ENCODE measurements at regions not wholly inside any gene's neighbourhood (a gene's known extent, or its start where the extent isn't known, plus 50 kb on each side); places are given as distances from the start of the nearest gene placed in this dataset.
"Not testable (repeated sequence)": the region's sequence is repeated elsewhere in the genome, so short reads cannot be mapped to it uniquely, and the experiment has no call there.

GRCh38 chr3:154625756-154626155 lies 195.8 kb upstream of the GPR149 start:
- Histone ChIP-seq H3K4me1 (ENCODE audit: control insufficient read depth in 2 of 2, insufficient read depth in 2 of 2, low read length in 2 of 2) (no peaks in the 10 kb centered on the region), H4K20me1 (ENCODE audit: control insufficient read depth, insufficient read depth, low read length, poor library complexity, severe bottlenecking) (no peaks in the 10 kb centered on the region), H3K36me3 (replicated peaks in 1 of 2; ENCODE audit: control extremely low read depth in 1 of 2, control insufficient read depth in 1 of 2, extremely low read depth in 1 of 2, insufficient read depth in 2 of 2, low read length in 1 of 2) (no peaks in the 10 kb centered on the region), H3K4me3 (ENCODE audit: control extremely low read depth in 1 of 5, extremely low read depth in 1 of 5, insufficient read depth in 1 of 5, low read depth in 2 of 5, low read length in 4 of 5) (no peak overlapping the region), H3K27ac (ENCODE audit: low read length in 2 of 2) (no peak overlapping the region), H3K79me2 (ENCODE audit: control insufficient read depth, insufficient read depth, low read length) (no peaks in the 10 kb centered on the region), H3K27me3 (replicated peaks in 1 of 4; ENCODE audit: control extremely low read depth in 1 of 4, control insufficient read depth in 3 of 4, insufficient read depth in 4 of 4, low read length in 3 of 4) (no peaks in the 10 kb centered on the region), H3K9ac (ENCODE audit: low read length) (no peak overlapping the region), H3K9me3 (ENCODE audit: control extremely low read depth in 1 of 3, control insufficient read depth in 2 of 3, insufficient read depth in 1 of 3, low read length in 2 of 3) (no peaks in the 10 kb centered on the region), H3K4me2 (replicated peaks; ENCODE audit: low read depth, low read length, poor library complexity, severe bottlenecking) (no peak overlapping the region), H2AFZ (ENCODE audit: insufficient read depth, low read depth, low read length, poor library complexity, severe bottlenecking) (no peak overlapping the region)
- Mint-ChIP-seq H3K4me1 (no peaks in the 10 kb centered on the region), H3K27ac (no peak overlapping the region), H3K27me3 (no peaks in the 10 kb centered on the region), H3K9me3 (ENCODE audit: insufficient read depth) (no peaks in the 10 kb centered on the region), H3K4me3 (no peak overlapping the region)
- POLR2A ChIA-PET = no interaction called here
- intact Hi-C loops (cut with micrococcal nuclease) = no loop called here
- CTCF ChIA-PET = no interaction called here
- no peak for ATAC-seq (ENCODE audit: low read depth)
- no peak for TF ChIP-seq EZH2 (IDR thresholded peaks at IDR 0.05; ENCODE audit: borderline replicate concordance, insufficient read depth, low read depth, low read length, poor library complexity, severe bottlenecking)
- TF ChIP-seq, protein P1, sequence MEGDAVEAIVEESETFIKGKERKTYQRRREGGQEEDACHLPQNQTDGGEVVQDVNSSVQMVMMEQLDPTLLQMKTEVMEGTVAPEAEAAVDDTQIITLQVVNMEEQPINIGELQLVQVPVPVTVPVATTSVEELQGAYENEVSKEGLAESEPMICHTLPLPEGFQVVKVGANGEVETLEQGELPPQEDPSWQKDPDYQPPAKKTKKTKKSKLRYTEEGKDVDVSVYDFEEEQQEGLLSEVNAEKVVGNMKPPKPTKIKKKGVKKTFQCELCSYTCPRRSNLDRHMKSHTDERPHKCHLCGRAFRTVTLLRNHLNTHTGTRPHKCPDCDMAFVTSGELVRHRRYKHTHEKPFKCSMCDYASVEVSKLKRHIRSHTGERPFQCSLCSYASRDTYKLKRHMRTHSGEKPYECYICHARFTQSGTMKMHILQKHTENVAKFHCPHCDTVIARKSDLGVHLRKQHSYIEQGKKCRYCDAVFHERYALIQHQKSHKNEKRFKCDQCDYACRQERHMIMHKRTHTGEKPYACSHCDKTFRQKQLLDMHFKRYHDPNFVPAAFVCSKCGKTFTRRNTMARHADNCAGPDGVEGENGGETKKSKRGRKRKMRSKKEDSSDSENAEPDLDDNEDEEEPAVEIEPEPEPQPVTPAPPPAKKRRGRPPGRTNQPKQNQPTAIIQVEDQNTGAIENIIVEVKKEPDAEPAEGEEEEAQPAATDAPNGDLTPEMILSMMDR (IDR thresholded peaks at IDR 0.05) = no peak
- WGBS (ENCODE audit: insufficient coverage) = 94% methylated on average over 2 of the region's 3 CpGs
- DNase-seq = no peak

- H3K4me1 ChIP-seq (ENCODE audit: control insufficient read depth in 2 of 2, insufficient read depth in 2 of 2, low read length in 2 of 2); ATAC-seq (ENCODE audit: low read depth); H3K27ac ChIP-seq (ENCODE audit: low read length in 2 of 2); H3K4me3 ChIP-seq (ENCODE audit: control extremely low read depth in 1 of 5, extremely low read depth in 1 of 5, insufficient read depth in 1 of 5, low read depth in 2 of 5, low read length in 4 of 5); H3K27me3 ChIP-seq (replicated peaks in 1 of 4; ENCODE audit: control extremely low read depth in 1 of 4, control insufficient read depth in 3 of 4, insufficient read depth in 4 of 4, low read length in 3 of 4); H3K9me3 Mint-ChIP-seq (ENCODE audit: insufficient read depth); H3K27ac Mint-ChIP-seq; POLR2A ChIA-PET; H3K9ac ChIP-seq (ENCODE audit: low read length); H2AFZ ChIP-seq (ENCODE audit: insufficient read depth, low read depth, low read length, poor library complexity, severe bottlenecking); DNase-seq; H3K4me1 Mint-ChIP-seq; H3K27me3 Mint-ChIP-seq; H3K4me2 ChIP-seq (replicated peaks; ENCODE audit: low read depth, low read length, poor library complexity, severe bottlenecking); H3K4me3 Mint-ChIP-seq; H3K79me2 ChIP-seq (ENCODE audit: control insufficient read depth, insufficient read depth, low read length); CTCF ChIA-PET; H3K36me3 ChIP-seq (replicated peaks in 1 of 2; ENCODE audit: control extremely low read depth in 1 of 2, control insufficient read depth in 1 of 2, extremely low read depth in 1 of 2, insufficient read depth in 2 of 2, low read length in 1 of 2); intact Hi-C loops (cut with micrococcal nuclease); H4K20me1 ChIP-seq (ENCODE audit: control insufficient read depth, insufficient read depth, low read length, poor library complexity, severe bottlenecking): not testable (repeated sequence)
- H3K9me3 ChIP-seq (ENCODE audit: control extremely low read depth in 1 of 3, control insufficient read depth in 2 of 3, insufficient read depth in 1 of 3, low read length in 2 of 3) = peaks cover 0 to 16% (median 3%) of the 10 kb centered on the region in 3 donors
- 94% methylated on average over 9 of the region's 10 CpGs for WGBS (ENCODE audit: insufficient coverage)
These were observed 189.6 kb upstream of the GPR149 start for GRCh38 chr3:154619621-154620020.

Measured in B cell (primary cell).